PFSK-1 (cell line): ENCODE measurements at regions not wholly inside any gene's neighbourhood (a gene's known extent, or its start where the extent isn't known, plus 50 kb on each side); places are given as distances from the start of the nearest gene placed in this dataset.

Experiments
- FOXP2 ChIP-seq: optimal IDR thresholded peaks from 2 replicates; pipeline ENCODE3; 2011; ENCODE audit warnings: borderline replicate concordance, control low read depth, inconsistent platforms; ENCODE audit not compliant: insufficient read depth; ENCODE audit errors: extremely low read length, extremely low read depth
- POLR2AphosphoS5 ChIP-seq: IDR thresholded peaks from 2 replicates; pipeline ENCODE4 v1.6.1; 2012; ENCODE audit warnings: low read depth, mild to moderate bottlenecking, control low read depth, low read length, moderate library complexity
- REST ChIP-seq, 2 experiments: IDR thresholded peaks; 2 replicates each; pipeline versions ENCODE4 v1.6.1 to v1.8.0; 2011 to 2012; ENCODE audit warnings: low read depth in 2 of 2, low read length in 2 of 2, control low read depth in 1 of 2, inconsistent platforms in 1 of 2, mild to moderate bottlenecking in 1 of 2, moderate library complexity in 1 of 2; ENCODE audit not compliant: insufficient read depth in 1 of 2
- SIN3A ChIP-seq: IDR thresholded peaks from 2 replicates; pipeline ENCODE4 v1.6.1; 2012; ENCODE audit warnings: mild to moderate bottlenecking, low read length, moderate library complexity, borderline replicate concordance; ENCODE audit not compliant: insufficient read depth
- TAF1 ChIP-seq: IDR thresholded peaks from 2 replicates; pipeline ENCODE4 v1.6.1; 2012; ENCODE audit warnings: low read length, control low read depth, borderline replicate concordance; ENCODE audit not compliant: insufficient read depth

GRCh38 chr22:22815397-22816170 is 72.0 kb upstream of the IGLL5 start:
- no peak for TF ChIP-seq POLR2AphosphoS5
- TF ChIP-seq SIN3A, result no peak
- no peak for TF ChIP-seq REST (IDR thresholded peaks at IDR 0.05; ENCODE audit: insufficient read depth in 1 of 2, low read depth in 2 of 2, low read length in 2 of 2)
- no peak for TF ChIP-seq TAF1
- no peak for TF ChIP-seq FOXP2

- TF ChIP-seq FOXP2, result no peak
- TF ChIP-seq REST (IDR thresholded peaks at IDR 0.05; ENCODE audit: insufficient read depth in 1 of 2, low read depth in 2 of 2, low read length in 2 of 2), result no peak
- no peak for TF ChIP-seq SIN3A
- no peak for TF ChIP-seq TAF1
- no peak for TF ChIP-seq POLR2AphosphoS5
These were observed 71.5 kb upstream of the IGLL5 start for GRCh38 chr22:22816171-22816514.

- TF ChIP-seq TAF1 (no peak), REST (IDR thresholded peaks at IDR 0.05; ENCODE audit: insufficient read depth in 1 of 2, low read depth in 2 of 2, low read length in 2 of 2) (no peak), POLR2AphosphoS5 (no peak), SIN3A (no peak), FOXP2 (no peak)
These were observed 70.7 kb upstream of the IGLL5 start for GRCh38 chr22:22816766-22817410.

- TF ChIP-seq FOXP2, result no peak
- no peak for TF ChIP-seq SIN3A
- TF ChIP-seq POLR2AphosphoS5, result no peak
- TF ChIP-seq REST (IDR thresholded peaks at IDR 0.05; ENCODE audit: insufficient read depth in 1 of 2, low read depth in 2 of 2, low read length in 2 of 2), result no peak
- TF ChIP-seq TAF1, result no peak
These were observed 70.0 kb upstream of the IGLL5 start for GRCh38 chr22:22817468-22818201.
